ENCODE measurements at regions not wholly inside any gene's neighbourhood (a gene's known extent, or its start where the extent isn't known, plus 50 kb on each side); places are given as distances from the start of the nearest gene placed in this dataset.

DNA sequence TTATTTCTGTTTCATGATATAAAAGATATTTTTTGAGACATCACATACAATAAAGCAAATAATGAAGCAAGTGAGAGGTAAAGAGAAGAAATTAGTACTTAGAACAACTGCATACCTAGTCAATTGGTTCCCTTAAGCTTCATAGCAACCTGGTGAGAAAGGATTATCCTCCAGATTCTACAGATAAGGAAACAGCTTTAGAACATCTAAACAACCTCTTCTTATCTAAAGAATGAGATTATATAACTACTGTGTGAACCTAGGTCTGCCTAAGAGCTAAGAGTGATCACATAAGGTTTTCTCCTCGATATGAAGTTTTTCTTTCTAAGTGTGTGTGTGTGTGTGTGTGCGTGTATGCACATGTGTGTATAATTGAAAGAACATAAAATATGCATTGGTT lies 265.1 kb downstream of the NOL4 start:
- no TSS peak for BruUV-seq (replicated peaks)
- Histone ChIP-seq H3K27me3 (ENCODE audit: control insufficient read depth in 2 of 2, insufficient read depth in 2 of 2, low read length in 2 of 2) (no peaks in the 10 kb centered on the region), H3K79me2 (ENCODE audit: control insufficient read depth, insufficient read depth, low read length) (no peaks in the 10 kb centered on the region), H3K27ac (ENCODE audit: insufficient read depth, low read depth, low read length) (no peak overlapping the region), H3K36me3 (ENCODE audit: control insufficient read depth in 2 of 2, extremely low read depth in 1 of 2, insufficient read depth in 2 of 2, low read length in 2 of 2) (no peaks in the 10 kb centered on the region), H4K20me1 (replicated peaks; ENCODE audit: control insufficient read depth, extremely low read depth, insufficient read depth, low read length) (no peaks in the 10 kb centered on the region), H3K9me3 (replicated peaks; ENCODE audit: control insufficient read depth, insufficient read depth, low read length) (no peaks in the 10 kb centered on the region), H2AFZ (ENCODE audit: low read depth, low read length) (no peak overlapping the region), H3K9ac (replicated peaks; ENCODE audit: extremely low read depth, insufficient read depth, low read length) (no peak overlapping the region), H3K9me1 (replicated peaks; ENCODE audit: control insufficient read depth, extremely low read depth, insufficient read depth, low read length) (no peaks in the 10 kb centered on the region), H3K4me3 (replicated peaks in 1 of 3; ENCODE audit: insufficient read depth in 1 of 3, low read depth in 1 of 3, low read length in 3 of 3) (no peak overlapping the region), H3K4me2 (ENCODE audit: insufficient read depth, low read length) (no peak overlapping the region), H3K4me1 (ENCODE audit: control insufficient read depth, extremely low read depth, insufficient read depth, low read length) (no peaks in the 10 kb centered on the region)
- ChIA-PET POLR2A (no interaction called here), CTCF (no interaction called here)
- intact Hi-C loops (cut with micrococcal nuclease) = no loop called here
- no peak for FAIRE-seq
- dilution Hi-C loops (cut with MboI; ENCODE audit: extremely low pct_ligation_motif_present, low sequenced_read_pairs) = no loop called here
- DNase-seq (ENCODE audit: low read depth, low spot score) = no peak
- TF ChIP-seq JUN (IDR thresholded peaks at IDR 0.05; ENCODE audit: borderline replicate concordance, insufficient read depth, insufficient read length, low read depth) = no peak
- TF ChIP-seq, protein P1, sequence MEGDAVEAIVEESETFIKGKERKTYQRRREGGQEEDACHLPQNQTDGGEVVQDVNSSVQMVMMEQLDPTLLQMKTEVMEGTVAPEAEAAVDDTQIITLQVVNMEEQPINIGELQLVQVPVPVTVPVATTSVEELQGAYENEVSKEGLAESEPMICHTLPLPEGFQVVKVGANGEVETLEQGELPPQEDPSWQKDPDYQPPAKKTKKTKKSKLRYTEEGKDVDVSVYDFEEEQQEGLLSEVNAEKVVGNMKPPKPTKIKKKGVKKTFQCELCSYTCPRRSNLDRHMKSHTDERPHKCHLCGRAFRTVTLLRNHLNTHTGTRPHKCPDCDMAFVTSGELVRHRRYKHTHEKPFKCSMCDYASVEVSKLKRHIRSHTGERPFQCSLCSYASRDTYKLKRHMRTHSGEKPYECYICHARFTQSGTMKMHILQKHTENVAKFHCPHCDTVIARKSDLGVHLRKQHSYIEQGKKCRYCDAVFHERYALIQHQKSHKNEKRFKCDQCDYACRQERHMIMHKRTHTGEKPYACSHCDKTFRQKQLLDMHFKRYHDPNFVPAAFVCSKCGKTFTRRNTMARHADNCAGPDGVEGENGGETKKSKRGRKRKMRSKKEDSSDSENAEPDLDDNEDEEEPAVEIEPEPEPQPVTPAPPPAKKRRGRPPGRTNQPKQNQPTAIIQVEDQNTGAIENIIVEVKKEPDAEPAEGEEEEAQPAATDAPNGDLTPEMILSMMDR (IDR thresholded peaks at IDR 0.05; ENCODE audit: extremely low read depth in 1 of 2, insufficient read depth in 1 of 2, low read depth in 1 of 2, low read length in 2 of 2) = no peak
- TF ChIP-seq, protein P2, sequence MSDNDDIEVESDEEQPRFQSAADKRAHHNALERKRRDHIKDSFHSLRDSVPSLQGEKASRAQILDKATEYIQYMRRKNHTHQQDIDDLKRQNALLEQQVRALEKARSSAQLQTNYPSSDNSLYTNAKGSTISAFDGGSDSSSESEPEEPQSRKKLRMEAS (IDR thresholded peaks at IDR 0.05; ENCODE audit: insufficient read depth, insufficient read length) = no peak
- TF ChIP-seq POLR2AphosphoS5 (IDR thresholded peaks at IDR 0.05; ENCODE audit: insufficient read depth, low read depth, low read length) = no peak
- TF ChIP-seq FOS (IDR thresholded peaks at IDR 0.05; ENCODE audit: borderline replicate concordance, insufficient read depth, low read length) = no peak
- no peak for TF ChIP-seq EZH2 (IDR thresholded peaks at IDR 0.05; ENCODE audit: borderline replicate concordance, low read depth, low read length, severe bottlenecking)
- no peak for TF ChIP-seq MYC (IDR thresholded peaks at IDR 0.05; ENCODE audit: low read depth, low read length)
- no peak for TF ChIP-seq POLR2A (IDR thresholded peaks at IDR 0.05; ENCODE audit: low read depth, low read length)

Data from endothelial cell of umbilical vein (primary cell).